ENCODE measurements at regions not wholly inside any gene's neighbourhood (a gene's known extent, or its start where the extent isn't known, plus 50 kb on each side); places are given as distances from the start of the nearest gene placed in this dataset.
A peak's percentile ranks its signal among the peaks of the same experiment; 100 is the strongest.

GRCh38 chr20:60330461-60330860 lies 372.2 kb downstream of the CDH26 start:
- Histone ChIP-seq H3K4me3 (ENCODE audit: low read depth, low read length) (no peak overlapping the region), H3K27me3 (ENCODE audit: control insufficient read depth, insufficient read depth, low read length) (no peaks in the 10 kb centered on the region), H3K36me3 (ENCODE audit: control insufficient read depth, insufficient read depth, low read length) (no peaks in the 10 kb centered on the region)
- FAIRE-seq: no peak
- TF ChIP-seq CTCF (IDR thresholded peaks at IDR 0.05; ENCODE audit: insufficient read depth, low read length, severe bottlenecking): no peak
- DNase-seq (ENCODE audit: low read depth): no peak

DNA sequence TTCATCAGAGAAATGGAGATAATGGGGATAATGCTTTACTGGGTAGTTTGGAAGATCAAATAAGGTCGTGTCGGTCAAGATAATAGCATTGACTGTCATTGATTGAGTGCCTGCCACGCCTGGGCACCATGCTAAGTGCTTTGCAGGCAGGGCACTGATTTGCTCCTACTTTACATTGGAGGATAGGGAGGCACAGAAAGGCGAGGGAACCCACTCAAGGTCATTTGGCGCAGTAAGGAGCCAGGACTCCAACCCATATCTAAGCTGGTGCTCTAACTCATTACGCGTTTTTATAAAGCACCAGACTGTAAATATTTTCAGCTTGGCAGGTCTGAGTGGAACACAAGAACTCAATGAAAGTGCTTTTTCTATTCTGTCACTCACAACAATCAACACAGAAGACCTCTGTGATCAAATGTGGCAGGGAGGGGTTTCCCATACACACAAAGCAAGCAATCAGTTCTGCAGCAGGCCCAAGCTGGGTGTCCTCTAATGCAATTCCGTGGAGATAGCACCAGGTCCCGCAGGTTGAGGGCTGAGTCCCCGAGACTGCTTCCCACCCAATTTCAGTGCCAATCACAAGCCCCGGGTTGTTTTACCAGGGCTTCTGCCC lies 373.6 kb downstream of the CDH26 start:
- FAIRE-seq (no peak), DNase-seq (ENCODE audit: low read depth) (no peak)
- no peaks in the 10 kb centered on the region for H3K36me3 ChIP-seq (ENCODE audit: control insufficient read depth, insufficient read depth, low read length)
- TF ChIP-seq CTCF (IDR thresholded peaks at IDR 0.05; ENCODE audit: insufficient read depth, low read length, severe bottlenecking): no peak
- no peak overlapping the region for H3K4me3 ChIP-seq (ENCODE audit: low read depth, low read length)
- H3K27me3 ChIP-seq (ENCODE audit: control insufficient read depth, insufficient read depth, low read length): no peaks in the 10 kb centered on the region

DNA sequence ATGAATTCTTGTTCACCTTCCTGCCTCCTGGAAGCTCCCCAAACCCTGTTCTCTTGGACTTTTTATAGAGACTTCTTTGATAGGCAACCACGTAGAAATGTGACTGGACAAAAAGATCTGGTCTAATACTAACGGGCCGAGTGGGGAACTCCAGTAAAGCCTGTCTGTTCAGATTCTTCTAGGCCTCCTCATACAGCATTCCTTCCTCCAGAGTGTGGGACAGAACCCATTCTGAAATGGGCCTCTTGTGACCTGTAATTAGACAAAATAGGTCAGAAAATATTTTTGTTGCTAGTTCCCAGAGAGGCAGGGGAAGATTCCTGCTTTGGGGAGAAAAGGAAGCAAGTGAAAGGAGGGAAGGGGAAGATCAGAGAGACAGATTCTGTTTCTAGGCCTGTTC lies 374.3 kb downstream of the CDH26 start:
- Histone ChIP-seq H3K27me3 (ENCODE audit: control insufficient read depth, insufficient read depth, low read length) (no peaks in the 10 kb centered on the region), H3K4me3 (ENCODE audit: low read depth, low read length) (no peak overlapping the region), H3K36me3 (ENCODE audit: control insufficient read depth, insufficient read depth, low read length) (no peaks in the 10 kb centered on the region)
- DNase-seq (ENCODE audit: low read depth) (peak; percentile 7), FAIRE-seq (no peak)
- no peak for TF ChIP-seq CTCF (IDR thresholded peaks at IDR 0.05; ENCODE audit: insufficient read depth, low read length, severe bottlenecking)

- no peak for FAIRE-seq
These were observed 376.7 kb downstream of the CDH26 start for GRCh38 chr20:60334911-60335310.

GRCh38 chr20:60338556-60338955 lies 380.3 kb downstream of the CDH26 start:
- Histone ChIP-seq H3K36me3 (ENCODE audit: control insufficient read depth, insufficient read depth, low read length) (no peaks in the 10 kb centered on the region), H3K4me3 (ENCODE audit: low read depth, low read length) (no peak overlapping the region), H3K27me3 (ENCODE audit: control insufficient read depth, insufficient read depth, low read length) (no peaks in the 10 kb centered on the region)
- FAIRE-seq: no peak
- no peak for TF ChIP-seq CTCF (IDR thresholded peaks at IDR 0.05; ENCODE audit: insufficient read depth, low read length, severe bottlenecking)
- DNase-seq (ENCODE audit: low read depth): no peak

More at GRCh38 chr20:60334911-60335310, 376.7 kb downstream of the CDH26 start:
- DNase-seq (ENCODE audit: low read depth): no peak
- H3K36me3 ChIP-seq (ENCODE audit: control insufficient read depth, insufficient read depth, low read length): no peaks in the 10 kb centered on the region
- TF ChIP-seq CTCF (IDR thresholded peaks at IDR 0.05; ENCODE audit: insufficient read depth, low read length, severe bottlenecking): no peak
- no peaks in the 10 kb centered on the region for H3K27me3 ChIP-seq (ENCODE audit: control insufficient read depth, insufficient read depth, low read length)
- H3K4me3 ChIP-seq (ENCODE audit: low read depth, low read length): no peak overlapping the region

DNA sequence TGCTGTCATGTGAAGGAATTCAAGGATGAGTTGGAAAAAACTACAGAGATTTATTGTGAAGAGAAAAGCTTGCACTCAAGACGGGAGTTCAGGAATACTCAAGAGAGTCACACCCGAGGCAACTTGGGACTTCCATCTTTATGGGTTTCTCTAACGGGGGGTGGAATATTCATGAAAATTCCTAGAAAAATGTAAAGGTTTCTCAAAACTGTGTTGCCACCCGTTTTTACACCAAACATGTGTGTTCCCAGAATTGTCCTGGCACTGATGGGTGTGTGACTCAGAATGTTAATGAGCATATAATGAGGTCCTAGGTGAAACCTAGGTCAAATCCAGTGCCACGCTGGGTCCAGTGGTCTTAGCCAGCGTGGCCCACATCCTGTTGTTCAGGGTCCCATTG lies 381.5 kb downstream of the CDH26 start:
- Histone ChIP-seq H3K4me3 (ENCODE audit: low read depth, low read length) (no peak overlapping the region), H3K27me3 (ENCODE audit: control insufficient read depth, insufficient read depth, low read length) (no peaks in the 10 kb centered on the region), H3K36me3 (ENCODE audit: control insufficient read depth, insufficient read depth, low read length) (no peaks in the 10 kb centered on the region)
- DNase-seq (ENCODE audit: low read depth) (no peak), FAIRE-seq (no peak)
- no peak for TF ChIP-seq CTCF (IDR thresholded peaks at IDR 0.05; ENCODE audit: insufficient read depth, low read length, severe bottlenecking)
